Upper lobe of right lung (tissue), 1 donor: ENCODE measurements at regions not wholly inside any gene's neighbourhood (a gene's known extent, or its start where the extent isn't known, plus 50 kb on each side); places are given as distances from the start of the nearest gene placed in this dataset.

Source experiments
- ATAC-seq: fragments of 200-7000 bp; cut with Tn5 transposase; one replicate; pipeline ENCODE4 v1.9.1; 2020; ENCODE audit warnings: mild to moderate bottlenecking, moderate library complexity
- DNase-seq: peaks from one replicate; pipeline ENCODE4 v3.0.0-alpha.2; 2020
- H3K27ac ChIP-seq: fragments of 200-600 bp; one replicate; pipeline ENCODE4 v1.8.0; 2022
- H3K27me3 ChIP-seq: fragments of 200-600 bp; one replicate; pipeline ENCODE4 v1.8.0; 2022; ENCODE audit warnings: mild to moderate bottlenecking
- H3K36me3 ChIP-seq: fragments of 200-600 bp; one replicate; pipeline ENCODE4 v1.8.0; 2022
- H3K4me1 ChIP-seq: fragments of 200-600 bp; one replicate; pipeline ENCODE4 v1.8.0; 2022
- H3K4me3 ChIP-seq: fragments of 200-600 bp; one replicate; pipeline ENCODE4 v1.8.0; 2022; ENCODE audit warnings: mild to moderate bottlenecking
- H3K9me3 ChIP-seq: fragments of 200-600 bp; one replicate; pipeline ENCODE4 v1.8.0; 2022
- CTCF ChIP-seq: fragments of 200-600 bp; IDR thresholded peaks from one replicate; pipeline ENCODE4 v1.8.0; 2022; ENCODE audit warnings: antibody characterized with exemption
- intact Hi-C: fragments of 100-400 bp; cut with DNase I; formaldehyde crosslinking; loops from one replicate; pipeline ENCODE4 v1.11.0; 2022
- donor health status: DM: no; HTN: yes; CAD: no; lungs with severe emphysema.

GRCh38 chr2:172249986-172250385 is 147.3 kb upstream of the DLX2 start:
- no peaks in the 10 kb centered on the region for H3K27me3 ChIP-seq
- no peak overlapping the region for H3K27ac ChIP-seq
- DNase-seq, result no peak
- intact Hi-C loops, result no loop called here
- TF ChIP-seq CTCF, result no peak
- H3K9me3 ChIP-seq, result no peaks in the 10 kb centered on the region
- H3K36me3 ChIP-seq, result no peaks in the 10 kb centered on the region
- peaks cover 4% of the 10 kb centered on the region for H3K4me1 ChIP-seq
- no peak for ATAC-seq
- H3K4me3 ChIP-seq, result no peak overlapping the region

- H3K9me3 ChIP-seq, result no peaks in the 10 kb centered on the region
- no peaks in the 10 kb centered on the region for H3K36me3 ChIP-seq
- DNase-seq (no peak), ATAC-seq (no peak)
- no peak overlapping the region for H3K27ac ChIP-seq
- no peak overlapping the region for H3K4me3 ChIP-seq
- intact Hi-C loops, result no loop called here
- H3K4me1 ChIP-seq, result peaks cover 4% of the 10 kb centered on the region
- no peaks in the 10 kb centered on the region for H3K27me3 ChIP-seq
- no peak for TF ChIP-seq CTCF
These were observed 148.5 kb upstream of the DLX2 start for GRCh38 chr2:172251231-172251630.

- DNase-seq (no peak), ATAC-seq (peak; percentile 65)
- H3K4me3 ChIP-seq, result no peak overlapping the region
- H3K36me3 ChIP-seq, result no peaks in the 10 kb centered on the region
- peak overlapping the region; percentile 56 for H3K27ac ChIP-seq
- intact Hi-C loops, result no loop called here
- no peaks in the 10 kb centered on the region for H3K27me3 ChIP-seq
- H3K4me1 ChIP-seq, result peaks cover 4% of the 10 kb centered on the region
- no peaks in the 10 kb centered on the region for H3K9me3 ChIP-seq
- TF ChIP-seq CTCF, result no peak
These were observed 149.5 kb upstream of the DLX2 start for GRCh38 chr2:172252154-172252553.

GRCh38 chr2:172253190-172254052 is 150.7 kb upstream of the DLX2 start:
- Histone ChIP-seq H3K36me3 (no peaks in the 10 kb centered on the region), H3K9me3 (no peaks in the 10 kb centered on the region), H3K4me1 (peaks cover 4% of the 10 kb centered on the region), H3K27ac (peak overlapping the region; percentile 47), H3K4me3 (no peak overlapping the region), H3K27me3 (no peaks in the 10 kb centered on the region)
- DNase-seq, result no peak
- TF ChIP-seq CTCF, result no peak
- peak; percentile 86 for ATAC-seq
- intact Hi-C loops, result no loop called here

GRCh38 chr2:172256886-172257285 is 154.2 kb upstream of the DLX2 start:
- DNase-seq, result no peak
- H3K4me1 ChIP-seq, result peaks cover 2% of the 10 kb centered on the region

More at GRCh38 chr2:172256886-172257285, 154.2 kb upstream of the DLX2 start:
- Histone ChIP-seq H3K4me3 (no peak overlapping the region), H3K27me3 (no peaks in the 10 kb centered on the region), H3K27ac (no peak overlapping the region), H3K36me3 (no peaks in the 10 kb centered on the region), H3K9me3 (no peaks in the 10 kb centered on the region)
- intact Hi-C loops, result no loop called here
- ATAC-seq, result no peak
- TF ChIP-seq CTCF, result no peak
